ENCODE measurements at regions not wholly inside any gene's neighbourhood (a gene's known extent, or its start where the extent isn't known, plus 50 kb on each side); places are given as distances from the start of the nearest gene placed in this dataset.

- TF ChIP-seq, protein P1, sequence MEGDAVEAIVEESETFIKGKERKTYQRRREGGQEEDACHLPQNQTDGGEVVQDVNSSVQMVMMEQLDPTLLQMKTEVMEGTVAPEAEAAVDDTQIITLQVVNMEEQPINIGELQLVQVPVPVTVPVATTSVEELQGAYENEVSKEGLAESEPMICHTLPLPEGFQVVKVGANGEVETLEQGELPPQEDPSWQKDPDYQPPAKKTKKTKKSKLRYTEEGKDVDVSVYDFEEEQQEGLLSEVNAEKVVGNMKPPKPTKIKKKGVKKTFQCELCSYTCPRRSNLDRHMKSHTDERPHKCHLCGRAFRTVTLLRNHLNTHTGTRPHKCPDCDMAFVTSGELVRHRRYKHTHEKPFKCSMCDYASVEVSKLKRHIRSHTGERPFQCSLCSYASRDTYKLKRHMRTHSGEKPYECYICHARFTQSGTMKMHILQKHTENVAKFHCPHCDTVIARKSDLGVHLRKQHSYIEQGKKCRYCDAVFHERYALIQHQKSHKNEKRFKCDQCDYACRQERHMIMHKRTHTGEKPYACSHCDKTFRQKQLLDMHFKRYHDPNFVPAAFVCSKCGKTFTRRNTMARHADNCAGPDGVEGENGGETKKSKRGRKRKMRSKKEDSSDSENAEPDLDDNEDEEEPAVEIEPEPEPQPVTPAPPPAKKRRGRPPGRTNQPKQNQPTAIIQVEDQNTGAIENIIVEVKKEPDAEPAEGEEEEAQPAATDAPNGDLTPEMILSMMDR (conservative IDR thresholded peaks at IDR 0.05; ENCODE audit: low read length), result no peak
- TF ChIP-seq EZH2phosphoT487 (IDR thresholded peaks at IDR 0.05; ENCODE audit: borderline replicate concordance), result no peak
Observed at GRCh38 chr9:29796291-29796952, 2223.1 kb upstream of the C9orf72 start.

All from Loucy (cell line).